ENCODE measurements at regions not wholly inside any gene's neighbourhood (a gene's known extent, or its start where the extent isn't known, plus 50 kb on each side); places are given as distances from the start of the nearest gene placed in this dataset.

- no peak for DNase-seq (ENCODE audit: low read depth in 3 of 3, low spot score in 2 of 3)
Measured at GRCh38 chr6:22042706-22043105, 254.1 kb downstream of the PRL start.

DNA sequence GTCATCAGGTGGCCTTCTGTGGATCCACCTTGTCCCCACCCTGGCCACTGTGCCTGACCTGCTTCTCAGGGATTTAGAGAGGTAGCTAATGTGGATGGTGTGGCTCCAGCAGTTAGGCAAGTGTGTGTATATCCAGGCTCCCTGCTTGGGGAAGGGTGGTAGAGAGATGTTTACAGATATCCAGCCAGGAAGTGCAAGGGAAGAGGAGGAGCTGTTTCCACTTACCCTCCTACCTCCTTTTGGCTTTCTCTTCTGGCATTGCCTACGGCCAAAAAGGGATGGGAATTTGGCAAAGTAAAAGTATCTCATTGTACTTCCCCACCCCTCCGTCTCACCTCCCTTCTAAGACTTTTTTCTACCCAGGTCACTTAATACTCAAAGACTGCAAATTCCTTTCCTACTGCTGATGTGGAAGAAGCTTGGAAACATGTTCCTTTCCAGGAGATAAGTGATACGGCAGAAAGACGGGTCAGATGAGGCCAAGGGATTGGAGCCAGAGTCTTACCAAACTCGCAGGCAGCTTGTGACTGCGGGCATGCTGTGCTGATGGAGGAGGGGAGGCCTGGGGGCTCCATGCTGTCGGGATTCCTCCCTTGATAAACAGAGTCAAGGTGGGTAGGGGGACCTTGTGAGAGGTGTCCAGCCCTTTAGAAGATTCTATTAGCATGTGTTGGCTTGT is 253.4 kb downstream of the PRL start:
- DNase-seq (ENCODE audit: low read depth in 3 of 3, low spot score in 2 of 3): no peak

DNA sequence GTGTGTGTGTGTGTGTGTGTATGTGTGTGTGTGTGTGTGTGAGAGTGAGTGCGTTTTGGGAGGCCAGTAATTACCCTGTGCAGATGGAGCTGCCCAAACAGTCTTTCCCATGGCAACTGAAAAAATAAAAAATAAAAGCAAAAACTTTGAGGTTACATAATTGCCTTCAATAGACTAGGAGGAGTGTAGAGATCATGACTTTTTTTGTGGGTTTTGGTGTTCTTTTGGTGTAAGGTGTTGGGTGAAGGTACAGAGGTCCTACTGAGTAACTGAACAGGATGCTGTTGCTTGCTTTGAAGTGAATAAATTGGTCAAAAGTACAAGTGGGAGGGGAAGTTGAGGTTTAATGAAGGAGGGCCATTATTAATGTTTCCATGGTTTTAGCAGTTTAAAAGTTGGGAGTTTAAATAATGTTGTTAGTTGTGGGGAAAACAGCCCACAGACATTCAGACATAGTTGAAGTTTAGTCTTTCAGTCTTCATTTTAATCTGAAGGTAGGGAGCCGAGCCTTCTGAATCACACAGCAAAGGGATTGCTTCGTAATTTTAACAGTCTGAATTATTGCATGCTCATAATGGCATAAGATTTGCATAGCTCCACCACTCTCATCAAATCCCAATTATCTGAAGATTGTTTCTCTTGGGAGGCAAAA is 251.4 kb downstream of the PRL start:
- no peak for DNase-seq (ENCODE audit: low read depth in 3 of 3, low spot score in 2 of 3)

- no peak for DNase-seq (ENCODE audit: low read depth in 3 of 3, low spot score in 2 of 3)
Measured at GRCh38 chr6:22049002-22049401, 247.8 kb downstream of the PRL start.

DNA sequence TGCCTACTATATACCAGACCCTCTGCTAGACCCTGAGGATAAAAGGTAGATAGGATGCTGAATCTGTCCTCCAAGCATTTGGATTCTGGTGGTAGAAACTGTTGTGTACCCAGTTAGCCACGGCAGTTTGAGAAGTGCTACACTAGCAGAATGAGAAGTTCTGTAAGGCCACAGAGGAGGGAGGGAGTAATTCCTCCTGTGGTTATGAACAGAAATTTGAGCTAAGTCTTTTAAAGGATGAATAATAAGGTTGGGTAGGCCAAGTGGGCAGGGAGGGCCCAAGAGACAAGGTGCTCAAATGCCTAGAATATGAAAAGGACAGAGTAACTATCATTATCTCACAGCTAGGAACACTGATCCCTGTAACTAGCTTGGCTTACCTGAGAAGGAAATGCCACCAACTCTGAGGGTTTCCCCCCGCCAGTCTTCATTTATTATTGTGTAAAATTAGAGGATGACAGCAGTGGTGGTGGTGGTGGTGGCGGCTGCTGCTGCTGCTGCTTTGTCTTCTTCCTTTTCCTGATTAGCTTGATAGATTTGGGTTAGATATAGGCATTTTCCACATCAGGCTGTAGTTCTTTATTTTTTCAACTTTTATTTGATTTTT is 243.3 kb downstream of the PRL start:
- no peak for DNase-seq (ENCODE audit: low read depth in 3 of 3, low spot score in 2 of 3)

DNA sequence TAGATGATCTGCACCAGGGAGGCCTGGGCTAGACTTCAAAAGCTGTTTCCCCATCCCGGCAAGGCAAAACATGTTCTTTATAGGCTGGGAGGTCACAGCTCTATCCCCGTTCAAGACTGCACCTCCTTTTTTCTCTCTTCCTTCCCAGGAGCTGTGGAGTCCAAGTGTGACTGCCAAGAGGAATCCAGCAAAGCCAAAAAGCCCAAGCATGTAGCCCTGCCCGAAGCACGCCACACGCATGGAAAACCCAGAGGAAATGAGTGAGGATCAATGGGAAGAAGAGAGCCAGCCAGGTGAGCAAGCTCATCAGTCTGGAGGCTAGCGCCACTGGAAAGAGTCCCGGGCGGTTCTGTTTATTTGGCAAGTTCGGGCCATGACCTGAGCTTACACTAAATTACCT is 240.4 kb downstream of the PRL start:
- no peak for DNase-seq (ENCODE audit: low read depth in 3 of 3, low spot score in 2 of 3)

DNA sequence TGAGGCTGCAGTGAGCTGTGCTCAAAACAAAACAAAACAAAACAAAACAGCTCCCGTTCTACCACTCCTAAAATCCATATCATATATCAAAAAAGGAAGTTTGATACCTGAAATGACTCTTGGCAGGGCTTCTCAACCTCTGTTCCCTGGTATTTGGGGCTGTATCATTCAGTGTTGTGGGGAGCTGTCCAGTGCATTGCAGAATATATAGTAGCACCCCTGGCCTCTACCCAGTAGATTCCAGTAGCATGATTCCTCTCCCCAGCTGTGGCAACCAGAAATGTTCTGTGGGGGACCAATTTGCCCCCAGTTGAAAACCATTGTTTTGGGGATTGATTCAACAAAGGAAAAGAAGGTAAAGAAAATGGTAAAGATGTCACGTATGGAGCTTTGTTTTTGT is 238.9 kb downstream of the PRL start:
- no peak for DNase-seq (ENCODE audit: low read depth in 3 of 3, low spot score in 2 of 3)

- DNase-seq (ENCODE audit: low read depth in 3 of 3, low spot score in 2 of 3): no peak
Measured at GRCh38 chr6:22059126-22059525, 237.7 kb downstream of the PRL start.

DNA sequence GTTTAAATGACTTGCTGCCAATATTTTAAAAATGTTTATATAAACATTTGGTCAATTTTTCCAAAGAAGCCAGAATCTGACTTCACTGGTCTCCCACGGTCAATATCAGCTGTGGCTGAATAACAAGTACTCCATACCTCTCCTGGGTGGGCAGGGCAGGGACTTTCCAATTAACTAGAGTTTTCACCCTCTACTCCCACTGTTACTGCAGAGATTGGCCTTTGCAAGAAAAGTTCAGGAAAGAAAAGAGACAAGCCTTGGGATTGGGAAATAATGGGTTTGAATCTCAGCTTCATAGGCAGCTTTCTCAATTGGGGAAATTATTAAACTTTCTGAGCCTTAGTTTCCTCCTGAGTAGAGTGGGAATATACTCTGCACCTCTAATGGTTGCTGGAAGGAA is 236.9 kb downstream of the PRL start:
- no peak for DNase-seq (ENCODE audit: low read depth in 3 of 3, low spot score in 2 of 3)

GRCh38 chr6:22062807-22063408 is 233.9 kb downstream of the PRL start:
- DNase-seq (ENCODE audit: low read depth in 3 of 3, low spot score in 2 of 3): no peak

GRCh38 chr6:22064558-22064957 is 232.3 kb downstream of the PRL start:
- DNase-seq (ENCODE audit: low read depth in 3 of 3, low spot score in 2 of 3): no peak

DNA sequence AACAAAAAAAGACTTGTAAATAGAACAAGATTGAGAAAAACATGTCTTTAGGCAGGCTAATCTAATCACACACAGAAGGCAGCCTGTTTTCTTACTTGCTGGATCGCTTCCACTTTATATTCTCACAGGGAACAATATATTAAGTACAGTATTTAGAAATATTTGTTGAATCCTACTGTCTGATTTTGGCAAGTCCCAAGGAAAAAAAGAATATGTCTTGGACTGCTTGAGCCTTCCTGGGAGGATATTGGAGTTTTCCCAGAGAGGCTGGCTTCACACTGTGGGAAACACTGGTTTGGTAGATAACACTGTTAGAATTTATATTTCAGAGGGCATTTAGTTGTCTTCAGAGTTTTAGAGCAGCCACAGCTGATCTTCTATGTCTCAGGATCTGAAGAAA is 229.7 kb downstream of the PRL start:
- no peak for DNase-seq (ENCODE audit: low read depth in 3 of 3, low spot score in 2 of 3)

- no peak for DNase-seq (ENCODE audit: low read depth in 3 of 3, low spot score in 2 of 3)
Measured at GRCh38 chr6:22067671-22068070, 229.2 kb downstream of the PRL start.

- no peak for DNase-seq (ENCODE audit: low read depth in 3 of 3, low spot score in 2 of 3)
Measured at GRCh38 chr6:22068561-22069305, 228.1 kb downstream of the PRL start.

DNA sequence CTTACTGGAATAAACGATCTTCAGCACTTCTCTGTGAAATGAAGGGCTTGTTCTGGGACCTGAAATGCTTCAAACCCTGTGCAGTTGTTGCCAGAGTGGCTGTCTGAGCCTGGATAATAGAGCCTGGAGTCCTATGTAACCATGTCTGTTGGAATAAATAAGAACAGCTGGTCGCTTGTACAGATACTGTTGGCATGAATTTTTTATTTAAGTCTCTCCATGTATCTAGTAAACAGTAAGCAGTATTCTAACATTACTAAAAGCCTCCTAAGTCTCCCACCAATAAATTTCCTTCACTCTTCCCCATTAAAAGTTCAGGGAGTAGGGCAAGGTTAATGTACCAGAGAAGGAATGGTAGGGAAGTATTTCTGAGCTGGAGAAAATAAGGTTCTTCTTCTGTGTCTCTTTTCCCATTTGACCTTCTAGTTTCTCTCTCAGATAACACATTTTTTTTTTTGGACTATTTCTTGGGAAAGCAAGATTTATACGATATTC is 227.5 kb downstream of the PRL start:
- DNase-seq (ENCODE audit: low read depth in 3 of 3, low spot score in 2 of 3): peak in 1 of 3 donors; percentile 56

DNA sequence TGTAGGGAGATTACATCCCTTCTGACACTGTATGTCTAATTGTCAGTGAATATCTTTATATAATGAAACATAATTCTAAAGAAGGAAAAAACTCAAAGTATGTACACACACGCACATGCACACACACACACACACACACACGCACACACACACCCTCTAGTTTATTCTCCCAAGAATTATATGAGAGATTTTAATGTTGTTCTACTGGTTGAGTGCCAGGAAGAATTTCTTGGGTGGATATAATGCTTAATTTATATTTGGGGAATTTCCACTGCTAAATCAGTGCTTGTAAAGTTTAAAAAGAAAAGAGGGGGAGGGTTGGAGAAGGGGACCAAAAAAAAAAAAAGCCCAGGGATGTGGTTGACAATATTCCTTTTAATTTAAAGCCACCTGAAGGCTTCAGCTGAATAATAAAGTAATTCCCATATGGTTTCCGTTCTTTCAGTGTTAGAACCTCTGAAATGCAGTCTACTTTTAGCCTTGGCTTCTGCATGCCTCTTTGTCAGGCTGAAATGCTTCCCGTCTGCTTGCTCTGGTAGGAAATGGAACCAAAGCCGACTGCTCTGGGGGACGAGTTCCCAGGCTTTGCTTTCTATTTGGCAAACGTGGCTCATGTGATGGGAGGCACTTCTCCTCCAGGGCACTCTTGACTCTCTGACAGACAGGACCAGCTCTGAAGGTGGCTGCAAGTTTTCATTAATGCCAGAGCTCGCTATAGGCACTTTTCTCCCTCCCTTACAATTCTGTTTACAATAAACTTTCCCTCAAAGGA is 225.4 kb downstream of the PRL start:
- peak in 2 of 3 donors; percentile 56 to 57 for DNase-seq (ENCODE audit: low read depth in 3 of 3, low spot score in 2 of 3)

- DNase-seq (ENCODE audit: low read depth in 3 of 3, low spot score in 2 of 3): no peak
Measured at GRCh38 chr6:22072949-22073348, 223.9 kb downstream of the PRL start.

- no peak for DNase-seq (ENCODE audit: low read depth in 3 of 3, low spot score in 2 of 3)
Measured at GRCh38 chr6:22073516-22074198, 223.2 kb downstream of the PRL start.

GRCh38 chr6:22078288-22078687 is 218.5 kb downstream of the PRL start:
- DNase-seq (ENCODE audit: low read depth in 3 of 3, low spot score in 2 of 3): no peak

All from right renal cortex interstitium (tissue), 3 donors.